GM21381 (cell line): ENCODE measurements at regions not wholly inside any gene's neighbourhood (a gene's known extent, or its start where the extent isn't known, plus 50 kb on each side); places are given as distances from the start of the nearest gene placed in this dataset.

Experiments
- ATAC-seq: cut with Tn5 transposase; IDR thresholded peaks from one replicate; pipeline ENCODE4 v1.9.1; 2021; ENCODE audit warnings: mild to moderate bottlenecking, moderate library complexity; ENCODE audit not compliant: unreplicated experiment

GRCh38 chr12:89117448-89118034 is 234.8 kb downstream of the DUSP6 start:
- no peak for ATAC-seq

- no peak for ATAC-seq
These were observed 240.3 kb downstream of the DUSP6 start for GRCh38 chr12:89111964-89112363.

- no peak for ATAC-seq
These were observed 244.0 kb downstream of the DUSP6 start for GRCh38 chr12:89108265-89108664.

GRCh38 chr12:89106950-89107349 is 245.4 kb downstream of the DUSP6 start:
- ATAC-seq: no peak

GRCh38 chr12:89105243-89105642 is 247.1 kb downstream of the DUSP6 start:
- no peak for ATAC-seq

GRCh38 chr12:89103831-89104230 is 248.5 kb downstream of the DUSP6 start:
- no peak for ATAC-seq

GRCh38 chr12:89101440-89101839 is 250.9 kb downstream of the DUSP6 start:
- no peak for ATAC-seq

- ATAC-seq: no peak
These were observed 253.7 kb downstream of the DUSP6 start for GRCh38 chr12:89098441-89099112.

GRCh38 chr12:89092297-89092696 is 260.0 kb downstream of the DUSP6 start:
- ATAC-seq: no peak

- no peak for ATAC-seq
These were observed 260.9 kb downstream of the DUSP6 start for GRCh38 chr12:89091293-89091841.

- ATAC-seq: no peak
These were observed 263.0 kb downstream of the DUSP6 start for GRCh38 chr12:89089264-89089663.

GRCh38 chr12:89087876-89088275 is 264.4 kb downstream of the DUSP6 start:
- ATAC-seq: no peak

- ATAC-seq: no peak
These were observed 265.0 kb downstream of the DUSP6 start for GRCh38 chr12:89087149-89087825.

- no peak for ATAC-seq
These were observed 266.9 kb downstream of the DUSP6 start for GRCh38 chr12:89085421-89085820.

- no peak for ATAC-seq
These were observed 267.6 kb downstream of the DUSP6 start for GRCh38 chr12:89084751-89085150.

- ATAC-seq: no peak
These were observed 268.8 kb downstream of the DUSP6 start for GRCh38 chr12:89083491-89083890.

- ATAC-seq: no peak
These were observed 269.9 kb downstream of the DUSP6 start for GRCh38 chr12:89082370-89082753.

GRCh38 chr12:89081719-89082369 is 270.5 kb downstream of the DUSP6 start:
- ATAC-seq: no peak

GRCh38 chr12:89080793-89081465 is 271.4 kb downstream of the DUSP6 start:
- ATAC-seq: no peak

GRCh38 chr12:89075880-89076540 is 276.3 kb downstream of the DUSP6 start:
- no peak for ATAC-seq
